Activated T-cell treated with anti-CD3 and anti-CD28 coated beads for 48 hours (primary cell): ENCODE measurements at regions not wholly inside any gene's neighbourhood (a gene's known extent, or its start where the extent isn't known, plus 50 kb on each side); places are given as distances from the start of the nearest gene placed in this dataset.

ENCODE experiments used
- DNase-seq: peaks from one replicate; pipeline ENCODE4 v3.0.0-alpha.2; 2020; ENCODE audit warnings: low read depth

- DNase-seq: no peak
Measured at GRCh38 chr2:204049635-204050034, 113.1 kb downstream of the ICOS start.

GRCh38 chr2:204050681-204051080 is 114.1 kb downstream of the ICOS start:
- no peak for DNase-seq

- DNase-seq: no peak
Measured at GRCh38 chr2:204051476-204051875, 114.9 kb downstream of the ICOS start.

GRCh38 chr2:204051984-204052556 is 115.5 kb downstream of the ICOS start:
- no peak for DNase-seq

GRCh38 chr2:204059016-204059415 is 122.5 kb downstream of the ICOS start:
- DNase-seq: no peak

- no peak for DNase-seq
Measured at GRCh38 chr2:204060841-204061240, 124.3 kb downstream of the ICOS start.

- no peak for DNase-seq
Measured at GRCh38 chr2:204061241-204061640, 124.7 kb downstream of the ICOS start.

- no peak for DNase-seq
Measured at GRCh38 chr2:204064119-204064518, 127.6 kb downstream of the ICOS start.

GRCh38 chr2:204065566-204065965 is 129.0 kb downstream of the ICOS start:
- no peak for DNase-seq

GRCh38 chr2:204066051-204066450 is 129.5 kb downstream of the ICOS start:
- no peak for DNase-seq

GRCh38 chr2:204069804-204070203 is 133.2 kb downstream of the ICOS start:
- DNase-seq: no peak

GRCh38 chr2:204072443-204073324 is 136.1 kb downstream of the ICOS start:
- DNase-seq: peak; percentile 59

- no peak for DNase-seq
Measured at GRCh38 chr2:204074456-204074855, 137.9 kb downstream of the ICOS start.

GRCh38 chr2:204078003-204078698 is 141.6 kb downstream of the ICOS start:
- no peak for DNase-seq

- DNase-seq: no peak
Measured at GRCh38 chr2:204081487-204082425, 145.2 kb downstream of the ICOS start.

- DNase-seq: no peak
Measured at GRCh38 chr2:204086167-204086566, 149.6 kb downstream of the ICOS start.

- no peak for DNase-seq
Measured at GRCh38 chr2:204089105-204089504, 152.5 kb downstream of the ICOS start.

- DNase-seq: no peak
Measured at GRCh38 chr2:204089574-204089973, 153.0 kb downstream of the ICOS start.

GRCh38 chr2:204090021-204090420 is 153.5 kb downstream of the ICOS start:
- DNase-seq: no peak

- no peak for DNase-seq
Measured at GRCh38 chr2:204104811-204105210, 168.2 kb downstream of the ICOS start.

- peak; percentile 47 for DNase-seq
Measured at GRCh38 chr2:204108330-204108751, 171.8 kb downstream of the ICOS start.

GRCh38 chr2:204108781-204109295 is 172.3 kb downstream of the ICOS start:
- no peak for DNase-seq
